Keratinocyte (primary cell): ENCODE measurements at regions not wholly inside any gene's neighbourhood (a gene's known extent, or its start where the extent isn't known, plus 50 kb on each side); places are given as distances from the start of the nearest gene placed in this dataset.

Experiments used
- DNase-seq: peaks from one replicate; pipeline ENCODE4 v3.0.0-alpha.2; 2011; ENCODE audit warnings: low read depth, missing footprints, low spot score
- FAIRE-seq: peaks from 2 replicates; lab custom pipeline; 2011; peaks lifted over from hg19 to GRCh38; lab: Jason Lieb, UNC
- H2AFZ ChIP-seq: 2 replicates; pipeline ENCODE4 v1.6.0; 2012; ENCODE audit warnings: low read length, control low read depth, inconsistent platforms; ENCODE audit not compliant: control insufficient read depth
- H3K27ac ChIP-seq: 2 replicates; pipeline ENCODE4 v1.5.1; 2011; ENCODE audit warnings: low read length; ENCODE audit not compliant: control insufficient read depth, insufficient read depth
- H3K27me3 ChIP-seq: 3 replicates; pipeline ENCODE4 v1.6.0; 2011; ENCODE audit warnings: low read length; ENCODE audit not compliant: control insufficient read depth, insufficient read depth; ENCODE audit errors: extremely low read depth
- H3K36me3 ChIP-seq, 2 experiments: 2 replicates in 1 of 2; 3 replicates in 1 of 2; pipeline ENCODE4 v1.5.1; 2011; ENCODE audit warnings: low read length in 2 of 2, mild to moderate bottlenecking in 1 of 2; ENCODE audit not compliant: control insufficient read depth in 2 of 2, insufficient read depth in 2 of 2; ENCODE audit errors: extremely low read depth in 1 of 2
- H3K4me1 ChIP-seq: 3 replicates; pipeline ENCODE4 v1.5.1; 2011; ENCODE audit warnings: low read length; ENCODE audit not compliant: control insufficient read depth, insufficient read depth; ENCODE audit errors: extremely low read depth
- H3K4me2 ChIP-seq: 3 replicates; pipeline ENCODE4 v1.6.0; 2011; ENCODE audit warnings: low read depth, low read length; ENCODE audit not compliant: control insufficient read depth, insufficient read depth; ENCODE audit errors: extremely low read depth
- H3K4me3 ChIP-seq, 3 experiments: fragments of 200-600 bp in 1 of 3; sonication (generic) in 1 of 3; 2 replicates in 2 of 3; 3 replicates in 1 of 3; pipeline ENCODE4 v1.5.1; 2011 to 2016; ENCODE audit warnings: low read length in 3 of 3, mild to moderate bottlenecking in 3 of 3, control low read depth in 2 of 3, inconsistent platforms in 1 of 3, low read depth in 1 of 3, mixed read lengths in 1 of 3, mixed run types in 1 of 3, moderate library complexity in 1 of 3; ENCODE audit not compliant: control insufficient read depth in 2 of 3, insufficient read depth in 2 of 3; ENCODE audit errors: extremely low read depth in 1 of 3
- H3K79me2 ChIP-seq: 2 replicates; pipeline ENCODE4 v1.6.0; 2012; ENCODE audit warnings: low read length; ENCODE audit not compliant: control insufficient read depth, insufficient read depth
- H3K9ac ChIP-seq: 3 replicates; pipeline ENCODE4 v1.6.0; 2011; ENCODE audit warnings: low read length; ENCODE audit not compliant: control insufficient read depth, insufficient read depth; ENCODE audit errors: extremely low read depth
- H3K9me1 ChIP-seq: 3 replicates; pipeline ENCODE4 v1.6.0; 2011; ENCODE audit warnings: low read length; ENCODE audit not compliant: control insufficient read depth, insufficient read depth; ENCODE audit errors: extremely low read depth
- H3K9me3 ChIP-seq: 2 replicates; pipeline ENCODE4 v1.5.1; 2012; ENCODE audit warnings: low read depth, low read length; ENCODE audit not compliant: control insufficient read depth
- H4K20me1 ChIP-seq: 3 replicates; pipeline ENCODE4 v1.6.0; 2011; ENCODE audit warnings: low read length; ENCODE audit not compliant: control insufficient read depth, insufficient read depth; ENCODE audit errors: extremely low read depth
- EZH2 ChIP-seq: IDR thresholded peaks from one replicate; pipeline ENCODE4 v1.6.1; 2012; ENCODE audit warnings: inconsistent platforms, mild to moderate bottlenecking, low read length, moderate library complexity
- dilution Hi-C: fragments of 300-500 bp; cut with MboI; formaldehyde crosslinking; loops from one replicate; pipeline ENCODE4 v1.7.0; 2020; ENCODE audit warnings: low sequenced_read_pairs; ENCODE audit not compliant: extremely low pct_ligation_motif_present
- TF ChIP-seq, protein P1 (sequence below), 3 experiments: IDR thresholded peaks in 1 of 3; conservative IDR thresholded peaks in 1 of 3; optimal IDR thresholded peaks in 1 of 3; 2 replicates in 2 of 3; 3 replicates in 1 of 3; pipeline versions ENCODE3 to v1.5.1; 2011; ENCODE audit warnings: low read length in 3 of 3, mild to moderate bottlenecking in 3 of 3, moderate library complexity in 2 of 3, control low read depth in 1 of 3, inconsistent platforms in 1 of 3; ENCODE audit not compliant: insufficient read depth in 2 of 3; ENCODE audit errors: extremely low read depth in 1 of 3

DNA sequence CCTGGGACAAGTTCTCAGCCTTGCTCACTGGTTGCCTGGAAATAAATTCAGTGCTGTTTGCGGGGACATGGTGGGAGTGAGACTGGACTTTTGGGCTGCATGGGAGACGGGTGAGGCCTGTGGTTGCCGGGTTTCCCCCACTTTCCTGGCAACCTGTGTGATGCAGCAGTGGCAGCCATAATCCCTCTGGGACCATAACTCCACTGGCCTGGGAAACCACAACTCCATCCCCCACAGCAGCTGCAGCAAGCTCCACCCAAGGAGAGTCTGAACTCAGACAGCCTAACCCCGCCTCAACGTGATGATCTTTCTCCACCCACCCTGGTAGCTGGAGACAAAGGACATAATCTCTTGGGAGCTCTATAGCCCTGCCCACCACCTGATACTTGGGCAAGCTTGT is 349.9 kb downstream of the PIK3R1 start:
- no peak for TF ChIP-seq EZH2
- TF ChIP-seq, protein P1, sequence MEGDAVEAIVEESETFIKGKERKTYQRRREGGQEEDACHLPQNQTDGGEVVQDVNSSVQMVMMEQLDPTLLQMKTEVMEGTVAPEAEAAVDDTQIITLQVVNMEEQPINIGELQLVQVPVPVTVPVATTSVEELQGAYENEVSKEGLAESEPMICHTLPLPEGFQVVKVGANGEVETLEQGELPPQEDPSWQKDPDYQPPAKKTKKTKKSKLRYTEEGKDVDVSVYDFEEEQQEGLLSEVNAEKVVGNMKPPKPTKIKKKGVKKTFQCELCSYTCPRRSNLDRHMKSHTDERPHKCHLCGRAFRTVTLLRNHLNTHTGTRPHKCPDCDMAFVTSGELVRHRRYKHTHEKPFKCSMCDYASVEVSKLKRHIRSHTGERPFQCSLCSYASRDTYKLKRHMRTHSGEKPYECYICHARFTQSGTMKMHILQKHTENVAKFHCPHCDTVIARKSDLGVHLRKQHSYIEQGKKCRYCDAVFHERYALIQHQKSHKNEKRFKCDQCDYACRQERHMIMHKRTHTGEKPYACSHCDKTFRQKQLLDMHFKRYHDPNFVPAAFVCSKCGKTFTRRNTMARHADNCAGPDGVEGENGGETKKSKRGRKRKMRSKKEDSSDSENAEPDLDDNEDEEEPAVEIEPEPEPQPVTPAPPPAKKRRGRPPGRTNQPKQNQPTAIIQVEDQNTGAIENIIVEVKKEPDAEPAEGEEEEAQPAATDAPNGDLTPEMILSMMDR (optimal IDR thresholded peaks at IDR 0.05 in 1 of 3, IDR thresholded peaks at IDR 0.05 in 1 of 3, conservative IDR thresholded peaks at IDR 0.05 in 1 of 3; ENCODE audit: extremely low read depth in 1 of 3, insufficient read depth in 2 of 3, low read length in 3 of 3): no peak
- FAIRE-seq: no peak
- H3K4me3 ChIP-seq: no peak overlapping the region

DNA sequence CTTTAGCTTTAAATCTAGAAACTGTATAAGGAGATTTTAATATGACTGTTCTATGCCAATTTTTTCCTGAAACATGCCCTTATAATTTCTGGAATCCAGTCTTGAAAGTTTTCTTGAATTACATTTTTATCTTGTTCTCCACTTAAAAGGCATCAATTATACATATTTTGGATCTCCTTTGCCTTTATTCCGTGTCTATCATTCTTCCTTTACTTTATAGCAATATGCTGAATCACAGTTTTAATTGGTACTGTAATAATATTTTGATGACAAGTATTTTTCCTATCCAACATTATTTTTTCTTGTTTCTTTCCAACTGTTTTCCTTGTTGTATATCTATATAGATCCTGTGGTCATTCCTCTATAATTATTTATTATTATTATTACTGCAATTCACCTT is 361.2 kb downstream of the PIK3R1 start:
- H3K27ac ChIP-seq: no peak overlapping the region
- DNase-seq: no peak
- no peak overlapping the region for H3K4me3 ChIP-seq
- no peak for FAIRE-seq
- peaks cover 2% of the 10 kb centered on the region for H3K9me3 ChIP-seq
- no peak overlapping the region for H2AFZ ChIP-seq
- no peaks in the 10 kb centered on the region for H3K36me3 ChIP-seq
- H3K4me2 ChIP-seq: no peak overlapping the region
- H3K9me1 ChIP-seq: no peaks in the 10 kb centered on the region
- H3K9ac ChIP-seq: no peak overlapping the region
- no peaks in the 10 kb centered on the region for H3K4me1 ChIP-seq
- no peak for TF ChIP-seq EZH2
- TF ChIP-seq, protein P1 (optimal IDR thresholded peaks at IDR 0.05 in 1 of 3, IDR thresholded peaks at IDR 0.05 in 1 of 3, conservative IDR thresholded peaks at IDR 0.05 in 1 of 3; ENCODE audit: extremely low read depth in 1 of 3, insufficient read depth in 2 of 3, low read length in 3 of 3): no peak
- dilution Hi-C loops: no loop called here
- H3K79me2 ChIP-seq: no peaks in the 10 kb centered on the region
- no peaks in the 10 kb centered on the region for H4K20me1 ChIP-seq
- no peaks in the 10 kb centered on the region for H3K27me3 ChIP-seq

More for the DNA sequence above, 349.9 kb downstream of the PIK3R1 start:
- H3K4me1 ChIP-seq: no peaks in the 10 kb centered on the region
- no peaks in the 10 kb centered on the region for H3K27me3 ChIP-seq
- H4K20me1 ChIP-seq: no peaks in the 10 kb centered on the region
- H3K9me1 ChIP-seq: no peaks in the 10 kb centered on the region
- H2AFZ ChIP-seq: no peak overlapping the region
- no peak overlapping the region for H3K4me2 ChIP-seq
- H3K36me3 ChIP-seq: no peaks in the 10 kb centered on the region
- H3K9me3 ChIP-seq: no peaks in the 10 kb centered on the region
- H3K79me2 ChIP-seq: no peaks in the 10 kb centered on the region
- H3K27ac ChIP-seq: no peak overlapping the region
- dilution Hi-C loops: no loop called here
- no peak for DNase-seq
- no peak overlapping the region for H3K9ac ChIP-seq
